Left lung (tissue), 4 donors: ENCODE measurements at regions not wholly inside any gene's neighbourhood (a gene's known extent, or its start where the extent isn't known, plus 50 kb on each side); places are given as distances from the start of the nearest gene placed in this dataset.

ENCODE experiments used
- ATAC-seq: fragments of 200-7000 bp; cut with Tn5 transposase; one replicate; pipeline ENCODE4 v1.9.1; 2020; ENCODE audit warnings: moderate library complexity
- DNase-seq, 4 donors: peaks; one replicate each; pipeline ENCODE4 v3.0.0-alpha.2; 2013 to 2020
- H3K27ac ChIP-seq, 2 donors: fragments of 200-600 bp; sonication (generic) in 1 of 2; one replicate each; pipeline versions ENCODE4 v1.5.0 to v1.8.0; 2020 to 2021
- H3K27me3 ChIP-seq, 2 donors: fragments of 200-600 bp; sonication (generic) in 1 of 2; one replicate each; pipeline versions ENCODE4 v1.5.0 to v1.8.0; 2020 to 2021
- H3K36me3 ChIP-seq, 2 donors: fragments of 200-600 bp; sonication (generic) in 1 of 2; one replicate each; pipeline versions ENCODE4 v1.5.0 to v1.8.0; 2020 to 2021
- H3K4me1 ChIP-seq, 2 donors: fragments of 200-600 bp; one replicate each; pipeline ENCODE4 v1.8.0; 2021
- H3K4me3 ChIP-seq, 2 donors: fragments of 200-600 bp; sonication (generic) in 1 of 2; one replicate each; pipeline versions ENCODE4 v1.5.0 to v1.8.0; 2020 to 2021; ENCODE audit warnings: mild to moderate bottlenecking in 1 of 2
- H3K9me3 ChIP-seq, 2 donors: fragments of 200-600 bp; sonication (generic) in 1 of 2; one replicate each; pipeline versions ENCODE4 v1.5.0 to v1.8.0; 2020 to 2021
- intact Hi-C, 2 donors: fragments of 100-400 bp; cut with DNase I; formaldehyde crosslinking; loops; one replicate each; pipeline versions ENCODE4 v1.11.2 to v1.14.2; 2022
- TF ChIP-seq, protein P1 (sequence below), 2 donors: fragments of 200-600 bp; sonication (generic) in 1 of 2; IDR thresholded peaks; one replicate each; pipeline versions ENCODE4 v1.5.0 to v1.8.0; 2021; ENCODE audit warnings: antibody characterized with exemption in 2 of 2
- donor health status: DM: no; HTN: yes; CAD: no.
- donor health status: DM: no; HTN: no; CAD: no.

DNA sequence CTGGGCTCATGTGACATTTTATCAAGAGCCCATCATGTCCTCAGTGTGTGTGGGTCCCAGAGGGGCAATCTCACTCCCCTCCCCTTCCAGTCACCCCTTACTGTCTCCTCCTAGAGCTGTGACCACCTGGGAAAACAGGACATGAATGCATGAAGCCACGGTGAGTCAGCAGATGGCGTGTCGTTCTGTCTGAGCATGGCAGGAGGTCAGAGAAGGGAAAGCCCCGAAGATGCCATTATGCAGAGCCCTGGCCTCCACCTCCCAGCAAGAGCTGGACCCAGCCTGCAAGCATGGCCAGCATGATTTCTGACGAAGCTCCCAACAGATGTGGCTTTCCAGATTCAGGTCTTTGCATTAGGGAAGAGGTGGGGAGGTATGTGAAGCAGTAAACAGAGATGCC is 118.5 kb downstream of the TLE3 start:
- intact Hi-C loops: no loop called here
- TF ChIP-seq, protein P1, sequence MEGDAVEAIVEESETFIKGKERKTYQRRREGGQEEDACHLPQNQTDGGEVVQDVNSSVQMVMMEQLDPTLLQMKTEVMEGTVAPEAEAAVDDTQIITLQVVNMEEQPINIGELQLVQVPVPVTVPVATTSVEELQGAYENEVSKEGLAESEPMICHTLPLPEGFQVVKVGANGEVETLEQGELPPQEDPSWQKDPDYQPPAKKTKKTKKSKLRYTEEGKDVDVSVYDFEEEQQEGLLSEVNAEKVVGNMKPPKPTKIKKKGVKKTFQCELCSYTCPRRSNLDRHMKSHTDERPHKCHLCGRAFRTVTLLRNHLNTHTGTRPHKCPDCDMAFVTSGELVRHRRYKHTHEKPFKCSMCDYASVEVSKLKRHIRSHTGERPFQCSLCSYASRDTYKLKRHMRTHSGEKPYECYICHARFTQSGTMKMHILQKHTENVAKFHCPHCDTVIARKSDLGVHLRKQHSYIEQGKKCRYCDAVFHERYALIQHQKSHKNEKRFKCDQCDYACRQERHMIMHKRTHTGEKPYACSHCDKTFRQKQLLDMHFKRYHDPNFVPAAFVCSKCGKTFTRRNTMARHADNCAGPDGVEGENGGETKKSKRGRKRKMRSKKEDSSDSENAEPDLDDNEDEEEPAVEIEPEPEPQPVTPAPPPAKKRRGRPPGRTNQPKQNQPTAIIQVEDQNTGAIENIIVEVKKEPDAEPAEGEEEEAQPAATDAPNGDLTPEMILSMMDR (IDR thresholded peaks at IDR 0.05): no peak
- no peak overlapping the region for H3K4me3 ChIP-seq
- ATAC-seq: peak; percentile 43
- DNase-seq: no peak
- peaks cover 5 to 28% of the 10 kb centered on the region in 2 donors for H3K27me3 ChIP-seq
- no peaks in the 10 kb centered on the region for H3K4me1 ChIP-seq
- H3K36me3 ChIP-seq: no peaks in the 10 kb centered on the region
- no peaks in the 10 kb centered on the region for H3K9me3 ChIP-seq
- H3K27ac ChIP-seq: no peak overlapping the region

DNA sequence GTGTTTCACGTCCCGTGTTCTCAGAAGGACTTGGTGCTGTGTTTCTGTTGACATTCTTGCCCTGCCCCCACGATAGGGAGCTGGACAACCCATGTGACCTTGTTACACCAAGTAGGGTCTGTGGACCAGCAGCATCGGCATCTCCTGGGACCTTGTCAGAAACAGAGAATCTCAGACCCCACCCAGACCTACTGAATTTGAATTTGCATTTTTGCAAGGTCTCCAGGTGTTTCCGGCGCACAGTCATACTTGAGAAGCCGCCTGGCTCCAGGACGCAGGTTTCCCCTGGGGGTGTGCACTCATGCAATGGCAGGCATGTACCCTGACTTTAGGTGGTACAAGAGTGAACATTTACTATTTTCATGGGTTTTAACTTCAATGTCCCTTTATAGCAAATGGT is 117.9 kb downstream of the TLE3 start:
- DNase-seq: no peak
- TF ChIP-seq, protein P1 (IDR thresholded peaks at IDR 0.05): no peak
- no peak for ATAC-seq
- Histone ChIP-seq H3K4me3 (no peak overlapping the region), H3K36me3 (no peaks in the 10 kb centered on the region), H3K27me3 (peaks cover 5 to 28% of the 10 kb centered on the region in 2 donors), H3K4me1 (no peaks in the 10 kb centered on the region), H3K9me3 (no peaks in the 10 kb centered on the region), H3K27ac (no peak overlapping the region)
- intact Hi-C loops: no loop called here

DNA sequence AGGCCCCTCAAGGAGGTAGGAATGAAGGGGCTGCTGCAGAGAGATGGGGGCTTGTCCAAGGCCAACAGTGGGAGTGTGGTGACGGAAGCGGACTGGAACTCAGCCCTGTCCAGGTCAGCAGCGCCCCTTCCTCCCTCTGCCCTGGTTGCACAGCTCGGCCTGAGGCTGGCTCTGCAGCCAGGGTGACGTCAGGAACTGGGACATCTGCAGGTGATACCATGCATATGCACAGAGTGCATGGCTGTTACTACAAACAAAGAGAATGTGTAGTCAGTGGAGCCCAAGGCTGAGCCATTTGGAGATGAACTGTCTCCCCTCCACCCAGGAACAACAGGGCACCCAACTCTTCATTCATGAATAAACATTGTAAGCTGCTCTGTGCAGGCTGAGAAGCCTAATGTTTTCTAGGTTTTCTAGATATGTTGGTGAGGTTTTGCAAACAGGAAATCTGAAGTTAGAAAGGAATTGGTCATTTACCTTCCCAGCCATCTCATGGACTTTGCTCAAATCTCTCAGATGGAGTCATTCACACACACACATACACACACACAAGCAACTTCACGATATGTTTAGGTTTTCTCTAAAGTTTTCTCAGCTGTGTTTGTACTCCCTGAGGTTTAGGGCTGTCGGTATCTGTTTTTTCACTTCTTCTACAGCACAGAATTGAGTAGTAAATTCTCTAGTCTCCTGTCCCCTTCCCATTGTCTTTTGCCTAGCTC is 117.2 kb downstream of the TLE3 start:
- DNase-seq (no peak), ATAC-seq (no peak)
- Histone ChIP-seq H3K4me1 (no peaks in the 10 kb centered on the region), H3K36me3 (no peaks in the 10 kb centered on the region), H3K27ac (no peak overlapping the region), H3K4me3 (no peak overlapping the region), H3K9me3 (no peaks in the 10 kb centered on the region), H3K27me3 (peaks cover 5 to 21% of the 10 kb centered on the region in 2 donors)
- intact Hi-C loops: no loop called here
- TF ChIP-seq, protein P1 (IDR thresholded peaks at IDR 0.05): no peak

DNA sequence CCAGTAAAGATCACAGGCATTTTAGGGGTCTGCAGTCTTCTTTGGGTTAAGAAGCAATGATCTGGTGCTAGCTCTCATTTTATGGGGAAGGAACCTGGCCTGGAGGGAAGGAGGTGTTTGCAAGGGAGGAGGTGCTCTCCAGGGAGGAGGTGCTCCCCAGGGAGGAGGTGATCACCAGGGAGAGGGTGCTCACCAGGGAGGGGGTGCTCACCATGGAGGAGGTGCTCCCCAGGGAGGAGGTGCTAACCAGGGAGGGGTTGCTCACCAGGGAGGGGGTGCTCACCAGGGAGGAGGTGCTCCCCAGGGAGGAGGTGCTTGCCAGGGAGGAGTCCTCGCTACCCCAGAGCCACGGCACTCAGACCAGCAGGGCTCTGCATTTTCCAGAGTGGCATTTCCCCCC is 115.7 kb downstream of the TLE3 start:
- Histone ChIP-seq H3K4me1 (no peaks in the 10 kb centered on the region), H3K27ac (no peak overlapping the region), H3K27me3 (peaks cover 5 to 22% of the 10 kb centered on the region in 2 donors), H3K4me3 (no peak overlapping the region), H3K36me3 (no peaks in the 10 kb centered on the region), H3K9me3 (no peaks in the 10 kb centered on the region)
- intact Hi-C loops: no loop called here
- no peak for DNase-seq
- ATAC-seq: no peak
- TF ChIP-seq, protein P1 (IDR thresholded peaks at IDR 0.05): no peak

DNA sequence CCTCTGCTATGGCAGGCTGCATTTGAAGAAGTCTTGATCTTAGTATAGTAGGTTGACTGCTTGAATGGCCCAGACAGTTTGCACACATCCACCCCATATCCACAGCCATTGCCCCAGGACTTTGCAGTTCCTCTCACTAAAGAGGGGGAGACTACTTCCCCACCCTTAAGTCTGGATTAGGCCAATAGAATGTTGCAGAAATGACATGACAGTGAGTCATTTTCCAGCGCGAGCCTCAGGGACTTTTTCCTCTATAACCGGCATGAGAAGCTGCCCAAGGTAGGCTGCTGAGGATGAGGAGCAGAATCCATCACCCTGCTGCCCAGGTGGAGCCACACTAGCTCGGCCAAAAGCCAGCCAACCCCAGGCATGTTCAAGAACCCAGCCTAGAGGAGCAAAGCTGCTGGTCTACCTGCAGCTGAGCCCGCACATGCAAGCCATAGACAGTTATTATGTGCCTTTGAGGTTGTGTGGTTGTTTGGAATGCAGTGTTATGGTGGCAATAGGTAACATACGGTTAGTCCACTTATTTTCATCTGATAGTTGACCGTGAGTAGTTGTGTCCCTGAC is 113.9 kb downstream of the TLE3 start:
- Histone ChIP-seq H3K4me3 (no peak overlapping the region), H3K27me3 (peaks cover 5 to 22% of the 10 kb centered on the region in 2 donors), H3K36me3 (no peaks in the 10 kb centered on the region), H3K4me1 (no peaks in the 10 kb centered on the region), H3K9me3 (no peaks in the 10 kb centered on the region), H3K27ac (no peak overlapping the region)
- no peak for ATAC-seq
- TF ChIP-seq, protein P1 (IDR thresholded peaks at IDR 0.05): no peak
- intact Hi-C loops: no loop called here
- DNase-seq: no peak
